IMR-90 (cell line): ENCODE measurements at regions not wholly inside any gene's neighbourhood (a gene's known extent, or its start where the extent isn't known, plus 50 kb on each side); places are given as distances from the start of the nearest gene placed in this dataset.

Experiments
- ATAC-seq: fragments of 200-7000 bp; cut with Tn5 transposase; 2 replicates; pipeline ENCODE4 v1.9.1; 2020; ENCODE audit warnings: low read depth, mild to moderate bottlenecking, moderate library complexity
- BruUV-seq: library from RNA; stranded (reverse); fragments of 400-500 nt; replicated peaks from 2 replicates; lab custom pipeline; 2021; lab: Mats Ljungman, UMichigan
- CTCF ChIA-PET: fragments of 300-600 bp; formaldehyde crosslinking; extraction: SDS; loops from one replicate; lab custom pipeline; 2021; ENCODE audit warnings: antibody characterized with exemption; lab: Yijun Ruan, JAX
- POLR2A ChIA-PET: fragments of 300-600 bp; sonication (Branson Sonifier 250); formaldehyde crosslinking; loops from one replicate; lab custom pipeline; 2022; ENCODE audit warnings: antibody characterized with exemption; ENCODE audit not compliant: unreplicated experiment; lab: Charles Lee
- DNase-seq: peaks from one replicate; pipeline ENCODE4 v3.0.0; 2013
- H2AFZ ChIP-seq: replicated peaks from 2 replicates; pipeline ENCODE3; 2013; ENCODE audit warnings: low read length, mild to moderate bottlenecking; ENCODE audit not compliant: poor library complexity
- H2AK5ac ChIP-seq: 2 replicates; pipeline ENCODE4 v1.6.1; 2013; ENCODE audit warnings: low read depth, low read length, inconsistent platforms
- H2AK9ac ChIP-seq: replicated peaks from 2 replicates; pipeline ENCODE3; 2013; ENCODE audit warnings: mild to moderate bottlenecking, low read depth, low read length, moderate library complexity; ENCODE audit not compliant: poor library complexity
- H2BK120ac ChIP-seq: 2 replicates; pipeline ENCODE4 v1.6.1; 2013; ENCODE audit warnings: low read depth, low read length, inconsistent platforms
- H2BK15ac ChIP-seq: 3 replicates; pipeline ENCODE4 v1.6.1; 2013; ENCODE audit warnings: low read depth, low read length, inconsistent platforms
- H2BK20ac ChIP-seq: 2 replicates; pipeline ENCODE4 v1.6.1; 2013; ENCODE audit warnings: low read depth, mild to moderate bottlenecking, inconsistent platforms, low read length, moderate library complexity
- H2BK5ac ChIP-seq: 2 replicates; pipeline ENCODE4 v1.6.1; 2013; ENCODE audit warnings: mild to moderate bottlenecking, low read depth, low read length, inconsistent platforms; ENCODE audit not compliant: poor library complexity, severe bottlenecking
- H3K14ac ChIP-seq: replicated peaks from 2 replicates; pipeline ENCODE4 v1.6.1; 2013; ENCODE audit warnings: low read depth, low read length, inconsistent platforms
- H3K18ac ChIP-seq: 2 replicates; pipeline ENCODE4 v1.6.1; 2013; ENCODE audit warnings: low read depth, low read length, control low read depth
- H3K23ac ChIP-seq: 2 replicates; pipeline ENCODE4 v1.6.1; 2013; ENCODE audit warnings: low read depth, low read length, inconsistent platforms
- H3K27ac ChIP-seq: 2 replicates; pipeline ENCODE4 v1.5.1; 2013; ENCODE audit warnings: mild to moderate bottlenecking, control low read depth, low read length; ENCODE audit not compliant: insufficient read depth
- H3K27me3 ChIP-seq: 2 replicates; pipeline ENCODE4 v1.6.1; 2013; ENCODE audit warnings: low read length; ENCODE audit not compliant: control insufficient read depth, insufficient read depth
- H3K36me3 ChIP-seq: 2 replicates; pipeline ENCODE4 v1.6.1; 2013; ENCODE audit warnings: low read length, mixed read lengths; ENCODE audit not compliant: control insufficient read depth, insufficient read depth
- H3K4ac ChIP-seq: 2 replicates; pipeline ENCODE4 v1.6.1; 2013; ENCODE audit warnings: low read depth, low read length, inconsistent platforms
- H3K4me1 ChIP-seq: 2 replicates; pipeline ENCODE4 v1.6.1; 2013; ENCODE audit warnings: low read length, mixed read lengths; ENCODE audit not compliant: control insufficient read depth, insufficient read depth
- H3K4me2 ChIP-seq: 2 replicates; pipeline ENCODE4 v1.6.1; 2013; ENCODE audit warnings: low read depth, mild to moderate bottlenecking, control low read depth, low read length, moderate library complexity
- H3K4me3 ChIP-seq: 2 replicates; pipeline ENCODE4 v1.5.1; 2013; ENCODE audit warnings: low read depth, mild to moderate bottlenecking, control low read depth, low read length, moderate library complexity; ENCODE audit not compliant: insufficient read depth
- H3K56ac ChIP-seq: 2 replicates; pipeline ENCODE4 v1.6.1; 2013; ENCODE audit warnings: low read length, inconsistent platforms; ENCODE audit not compliant: insufficient read depth; ENCODE audit errors: extremely low read depth
- H3K79me1 ChIP-seq, 2 experiments: 2 replicates each; pipeline ENCODE4 v1.6.1; 2013; ENCODE audit warnings: low read length in 2 of 2, inconsistent platforms in 1 of 2, low read depth in 1 of 2
- H3K9ac ChIP-seq: 2 replicates; pipeline ENCODE4 v1.6.1; 2013; ENCODE audit warnings: low read depth, low read length, control low read depth
- H3K9me1 ChIP-seq: 2 replicates; pipeline ENCODE4 v1.6.1; 2013; ENCODE audit warnings: low read length, inconsistent platforms; ENCODE audit not compliant: insufficient read depth
- H3K9me3 ChIP-seq: 2 replicates; pipeline ENCODE4 v1.6.1; 2013; ENCODE audit warnings: low read length; ENCODE audit not compliant: control insufficient read depth, insufficient read depth
- H4K20me1 ChIP-seq: 2 replicates; pipeline ENCODE4 v1.6.1; 2013; ENCODE audit warnings: low read length, inconsistent platforms; ENCODE audit not compliant: insufficient read depth
- H4K5ac ChIP-seq: 2 replicates; pipeline ENCODE4 v1.6.1; 2013; ENCODE audit warnings: mild to moderate bottlenecking, low read depth, low read length, control low read depth
- H4K8ac ChIP-seq, 2 experiments: 2 replicates each; pipeline ENCODE4 v1.6.1; 2013; ENCODE audit warnings: low read depth in 2 of 2, low read length in 2 of 2, control low read depth in 1 of 2, inconsistent platforms in 1 of 2
- H4K91ac ChIP-seq: 2 replicates; pipeline ENCODE4 v1.6.1; 2013; ENCODE audit warnings: low read depth, low read length, inconsistent platforms; ENCODE audit not compliant: insufficient read depth
- CEBPB ChIP-seq: IDR thresholded peaks from 2 replicates; pipeline ENCODE4 v1.6.1; 2012; ENCODE audit warnings: low read depth, low read length, improper control_type of control experiment
- FOS ChIP-seq: fragments of 150-350 bp; IDR thresholded peaks from 2 replicates; pipeline ENCODE4 v1.6.1; 2016; ENCODE audit warnings: low read depth, low read length
- MAFK ChIP-seq: IDR thresholded peaks from 2 replicates; pipeline ENCODE4 v1.6.1; 2012; ENCODE audit warnings: low read depth, low read length, improper control_type of control experiment
- MAZ ChIP-seq: IDR thresholded peaks from 2 replicates; pipeline ENCODE4 v1.6.1; 2012; ENCODE audit warnings: low read depth, mild to moderate bottlenecking, low read length, improper control_type of control experiment, moderate library complexity, borderline replicate concordance
- NFE2L2 ChIP-seq: fragments of 150-350 bp; IDR thresholded peaks from 2 replicates; pipeline ENCODE4 v1.6.1; 2016; ENCODE audit warnings: low read depth, mild to moderate bottlenecking, low read length
- POLR2A ChIP-seq: IDR thresholded peaks from 2 replicates; pipeline ENCODE4 v1.6.1; 2012; ENCODE audit warnings: mild to moderate bottlenecking, low read depth, low read length
- RAD21 ChIP-seq: IDR thresholded peaks from 2 replicates; pipeline ENCODE4 v1.6.1; 2012; ENCODE audit warnings: low read length, improper control_type of control experiment
- RCOR1 ChIP-seq: IDR thresholded peaks from 2 replicates; pipeline ENCODE4 v1.6.1; 2012; ENCODE audit warnings: mild to moderate bottlenecking, low read length, improper control_type of control experiment; ENCODE audit not compliant: insufficient replicate concordance
- SMC3 ChIP-seq: fragments of 150-350 bp; IDR thresholded peaks from 2 replicates; pipeline ENCODE4 v1.6.1; 2016; ENCODE audit warnings: low read depth, mild to moderate bottlenecking, antibody characterized with exemption, low read length, moderate library complexity
- WGBS, 2 experiments: methylation state at CpG; one replicate each; pipeline versions ENCODE4 v1.1.5 to v1.1.7; 2013; ENCODE audit warnings: missing lambda C conversion rate in 2 of 2; ENCODE audit not compliant: insufficient read length in 1 of 2; ENCODE audit errors: extremely low coverage in 2 of 2; 5-methylcytosine and 5-hydroxymethylcytosine counted together
- dilution Hi-C: fragments of 300-500 bp; cut with HindIII; formaldehyde crosslinking; loops from one replicate; pipeline ENCODE4 v1.14.3; 2018; ENCODE audit warnings: low sequenced_read_pairs; ENCODE audit not compliant: unreplicated experiment
- in situ Hi-C: fragments of 300-500 bp; cut with MboI; formaldehyde crosslinking; loops from 3 replicates; pipeline ENCODE4 v1.14.3; 2019; ENCODE audit warnings: low sequenced_read_pairs, inconsistent platforms, mixed read lengths
- intact Hi-C: fragments of 100-400 bp; cut with micrococcal nuclease; formaldehyde crosslinking; loops from 2 replicates; pipeline ENCODE4 v1.10.0; 2022
- TF ChIP-seq, protein P1 (sequence below): fragments of 150-350 bp; IDR thresholded peaks from 2 replicates; pipeline ENCODE4 v1.6.1; 2016; ENCODE audit warnings: low read depth, mild to moderate bottlenecking, low read length, moderate library complexity, borderline replicate concordance

DNA sequence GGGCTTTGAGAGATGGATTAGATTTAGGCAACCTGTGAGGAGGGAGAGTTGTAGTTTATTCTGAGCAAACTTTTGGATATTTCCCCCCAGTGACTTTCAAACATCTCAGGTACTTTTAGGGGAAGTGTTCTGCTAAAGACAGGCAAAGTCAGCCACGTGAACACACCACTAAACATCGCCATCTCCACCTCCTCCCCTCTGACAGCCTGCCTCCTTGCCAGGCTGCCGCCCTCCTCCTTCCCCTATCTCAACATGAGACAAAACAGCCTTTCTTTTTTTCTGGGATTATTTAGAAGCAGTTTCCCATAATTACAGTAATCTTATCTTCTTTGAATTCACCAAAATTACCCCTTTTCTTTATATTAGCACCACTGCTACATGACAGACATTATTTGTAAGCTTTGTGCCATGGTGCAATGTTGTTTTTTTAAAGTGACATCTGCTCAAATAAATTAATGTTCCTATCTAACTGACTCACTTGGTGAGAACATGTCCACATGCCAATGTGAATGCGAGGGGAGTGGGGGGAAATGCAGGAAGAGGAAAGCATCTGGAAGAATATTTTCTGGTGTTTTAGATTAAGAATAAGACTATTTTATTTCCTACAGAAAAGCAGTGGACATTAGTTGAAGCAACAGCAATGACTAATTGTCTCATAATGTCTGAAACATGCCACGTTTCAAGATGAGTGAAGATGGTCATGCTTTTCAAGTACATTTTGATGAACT is 147.8 kb upstream of the ATP1B1 start:
- Histone ChIP-seq H3K27me3 (no peaks in the 10 kb centered on the region), H3K79me1 (no peaks in the 10 kb centered on the region), H3K9ac (no peak overlapping the region), H2AFZ (no peak overlapping the region), H4K91ac (no peak overlapping the region), H3K9me3 (no peaks in the 10 kb centered on the region), H3K14ac (no peak overlapping the region), H2AK9ac (no peak overlapping the region), H3K9me1 (no peaks in the 10 kb centered on the region), H2BK20ac (no peak overlapping the region), H4K20me1 (no peaks in the 10 kb centered on the region), H2BK5ac (no peak overlapping the region), H3K4me2 (no peak overlapping the region), H3K56ac (no peak overlapping the region), H3K27ac (no peak overlapping the region), H3K4ac (no peak overlapping the region), H4K8ac (no peak overlapping the region), H3K4me1 (no peaks in the 10 kb centered on the region), H2BK120ac (no peak overlapping the region), H2BK15ac (no peak overlapping the region), H2AK5ac (no peak overlapping the region), H3K23ac (no peak overlapping the region), H3K36me3 (no peaks in the 10 kb centered on the region), H3K4me3 (no peak overlapping the region), H4K5ac (no peak overlapping the region), H3K18ac (no peak overlapping the region)
- no peak for TF ChIP-seq SMC3
- TF ChIP-seq FOS = no peak
- TF ChIP-seq, protein P1, sequence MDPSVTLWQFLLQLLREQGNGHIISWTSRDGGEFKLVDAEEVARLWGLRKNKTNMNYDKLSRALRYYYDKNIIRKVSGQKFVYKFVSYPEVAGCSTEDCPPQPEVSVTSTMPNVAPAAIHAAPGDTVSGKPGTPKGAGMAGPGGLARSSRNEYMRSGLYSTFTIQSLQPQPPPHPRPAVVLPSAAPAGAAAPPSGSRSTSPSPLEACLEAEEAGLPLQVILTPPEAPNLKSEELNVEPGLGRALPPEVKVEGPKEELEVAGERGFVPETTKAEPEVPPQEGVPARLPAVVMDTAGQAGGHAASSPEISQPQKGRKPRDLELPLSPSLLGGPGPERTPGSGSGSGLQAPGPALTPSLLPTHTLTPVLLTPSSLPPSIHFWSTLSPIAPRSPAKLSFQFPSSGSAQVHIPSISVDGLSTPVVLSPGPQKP = no peak
- no peak for TF ChIP-seq NFE2L2
- TF ChIP-seq POLR2A = no peak
- no peak for TF ChIP-seq MAZ
- no peak for TF ChIP-seq RCOR1
- TF ChIP-seq RAD21 = no peak
- no peak for TF ChIP-seq CEBPB
- TF ChIP-seq MAFK = no peak
- ChIA-PET CTCF (no interaction called here), POLR2A (no interaction called here)
- ATAC-seq = no peak
- no peak for DNase-seq
- intact Hi-C loops = no loop called here
- in situ Hi-C loops = no loop called here
- dilution Hi-C loops = no loop called here
- no TSS peak for BruUV-seq
- no CpG with 5 or more reads among the region's 5 CpGs for WGBS, 2 experiments
